GM23338 (cell line): ENCODE measurements at regions not wholly inside any gene's neighbourhood (a gene's known extent, or its start where the extent isn't known, plus 50 kb on each side); places are given as distances from the start of the nearest gene placed in this dataset.

Experiments
- ATAC-seq: fragments of 200-7000 bp; cut with Tn5 transposase; 3 replicates; pipeline ENCODE4 v1.9.1; 2020
- DNase-seq: peaks from one replicate; pipeline ENCODE4 v3.0.0-alpha.2; 2015; ENCODE audit warnings: low spot score
- H2AFZ ChIP-seq: fragments of 200-600 bp; sonication (generic); 2 replicates; pipeline ENCODE4 v1.8.0; 2016; ENCODE audit warnings: antibody characterized with exemption, mild to moderate bottlenecking, moderate library complexity
- H3F3A ChIP-seq: fragments of 200-600 bp; sonication (generic); replicated peaks from 2 replicates; pipeline ENCODE4 v1.8.0; 2017; ENCODE audit warnings: antibody characterized with exemption, mixed run types, low read depth
- H3K27ac ChIP-seq: fragments of 200-600 bp; sonication (generic); 2 replicates; pipeline ENCODE4 v1.6.1; 2016; ENCODE audit warnings: low read depth
- H3K27me3 ChIP-seq: fragments of 200-600 bp; sonication (generic); 2 replicates; pipeline ENCODE4 v1.8.0; 2016; ENCODE audit warnings: mild to moderate bottlenecking, mixed run types, moderate library complexity; ENCODE audit not compliant: insufficient read depth
- H3K36me3 ChIP-seq: fragments of 200-600 bp; sonication (generic); 2 replicates; pipeline ENCODE4 v1.8.0; 2016; ENCODE audit warnings: mild to moderate bottlenecking; ENCODE audit not compliant: insufficient read depth
- H3K4me1 ChIP-seq: fragments of 200-600 bp; sonication (generic); 2 replicates; pipeline ENCODE4 v1.8.0; 2016; ENCODE audit warnings: mild to moderate bottlenecking, moderate library complexity; ENCODE audit not compliant: insufficient read depth
- H3K4me2 ChIP-seq: fragments of 200-600 bp; sonication (generic); 2 replicates; pipeline ENCODE4 v1.7.1; 2017; ENCODE audit warnings: mixed run types
- H3K4me3 ChIP-seq: fragments of 200-600 bp; sonication (generic); 2 replicates; pipeline ENCODE4 v1.6.1; 2016; ENCODE audit warnings: mixed run types
- H3K79me2 ChIP-seq: fragments of 200-600 bp; sonication (generic); replicated peaks from 2 replicates; pipeline ENCODE4 v1.8.0; 2017; ENCODE audit warnings: mild to moderate bottlenecking; ENCODE audit not compliant: insufficient read depth
- H3K9me2 ChIP-seq: fragments of 200-600 bp; sonication (generic); 2 replicates; pipeline ENCODE4 v1.8.0; 2017; ENCODE audit not compliant: insufficient read depth
- H4K20me1 ChIP-seq: fragments of 200-600 bp; sonication (generic); replicated peaks from 2 replicates; pipeline ENCODE4 v1.8.0; 2017; ENCODE audit warnings: mild to moderate bottlenecking; ENCODE audit not compliant: insufficient read depth
- H3K27ac Mint-ChIP-seq: 2 replicates; pipeline ENCODE4 v1.8.0; 2020; ENCODE audit warnings: inconsistent platforms, mild to moderate bottlenecking, moderate library complexity, mixed read lengths
- H3K27me3 Mint-ChIP-seq: 3 replicates; pipeline ENCODE4 v1.8.0; 2022; ENCODE audit warnings: low read depth, mild to moderate bottlenecking, moderate library complexity, mixed read lengths, inconsistent platforms; ENCODE audit not compliant: insufficient read depth, poor library complexity
- H3K36me3 Mint-ChIP-seq: 3 replicates; pipeline ENCODE4 v1.8.0; 2021; ENCODE audit warnings: low read depth, mild to moderate bottlenecking, inconsistent platforms, moderate library complexity, mixed read lengths
- H3K4me1 Mint-ChIP-seq: 3 replicates; pipeline ENCODE4 v1.8.0; 2020; ENCODE audit warnings: mild to moderate bottlenecking, inconsistent platforms, mixed read lengths
- H3K4me3 Mint-ChIP-seq: 3 replicates; pipeline ENCODE4 v1.8.0; 2021; ENCODE audit warnings: moderate library complexity, mild to moderate bottlenecking, inconsistent platforms, mixed read lengths
- H3K9me3 Mint-ChIP-seq: 3 replicates; pipeline ENCODE4 v1.8.0; 2020; ENCODE audit warnings: moderate library complexity, mild to moderate bottlenecking, inconsistent platforms, mixed read lengths
- CREB1 ChIP-seq: fragments of 250-450 bp; sonication (Bioruptor Pico); IDR thresholded peaks from 2 replicates; pipeline ENCODE4 v1.5.0; 2020; ENCODE audit warnings: low read depth, mild to moderate bottlenecking, moderate library complexity
- EZH2 ChIP-seq: fragments of 200-600 bp; sonication (generic); IDR thresholded peaks from one replicate; pipeline ENCODE4 v1.8.0; 2017; ENCODE audit warnings: antibody characterized with exemption, mild to moderate bottlenecking, low read depth; ENCODE audit not compliant: unreplicated experiment
- EZH2phosphoT487 ChIP-seq: fragments of 200-600 bp; sonication (generic); IDR thresholded peaks from one replicate; pipeline ENCODE4 v1.8.1; 2018; ENCODE audit warnings: antibody characterized with exemption; ENCODE audit not compliant: unreplicated experiment
- JUNB ChIP-seq: IDR thresholded peaks from one replicate; pipeline ENCODE4 v1.6.1; 2016; ENCODE audit warnings: antibody characterized with exemption; ENCODE audit not compliant: unreplicated experiment
- NANOG ChIP-seq: IDR thresholded peaks from 2 replicates; pipeline ENCODE4 v1.6.1; 2016; ENCODE audit warnings: antibody characterized with exemption, borderline replicate concordance
- POLR2AphosphoS5 ChIP-seq: IDR thresholded peaks from 2 replicates; pipeline ENCODE4 v1.6.1; 2016; ENCODE audit warnings: antibody characterized with exemption, low read depth
- STAT1 ChIP-seq: IDR thresholded peaks from one replicate; pipeline ENCODE4 v1.6.1; 2016; ENCODE audit warnings: antibody characterized with exemption; ENCODE audit not compliant: unreplicated experiment
- ZNF114 ChIP-seq: fragments of 250-450 bp; sonication (Bioruptor Pico); IDR thresholded peaks from 2 replicates; pipeline ENCODE4 v1.5.0; 2020; ENCODE audit warnings: mild to moderate bottlenecking, moderate library complexity
- ZNF331 ChIP-seq: fragments of 250-450 bp; sonication (Bioruptor Pico); IDR thresholded peaks from 2 replicates; pipeline ENCODE4 v1.5.0; 2020; ENCODE audit warnings: low read depth, mild to moderate bottlenecking, moderate library complexity
- TF ChIP-seq, protein P1 (sequence below), 2 experiments: fragments of 200-600 bp in 1 of 2; sonication (generic) in 1 of 2; conservative IDR thresholded peaks; 2 replicates each; pipeline versions ENCODE4 v1.5.1 to v1.6.1; 2016 to 2017; ENCODE audit warnings: antibody characterized with exemption in 2 of 2, low read depth in 2 of 2, mild to moderate bottlenecking in 2 of 2, moderate library complexity in 1 of 2
- TF ChIP-seq, protein P2 (sequence below): fragments of 250-450 bp; sonication (Bioruptor Pico); IDR thresholded peaks from 2 replicates; pipeline ENCODE4 v1.5.0; 2020; ENCODE audit warnings: mild to moderate bottlenecking, moderate library complexity
- TF ChIP-seq, protein P3 (sequence below): IDR thresholded peaks from 2 replicates; pipeline ENCODE4 v1.6.1; 2016; ENCODE audit warnings: antibody characterized with exemption

DNA sequence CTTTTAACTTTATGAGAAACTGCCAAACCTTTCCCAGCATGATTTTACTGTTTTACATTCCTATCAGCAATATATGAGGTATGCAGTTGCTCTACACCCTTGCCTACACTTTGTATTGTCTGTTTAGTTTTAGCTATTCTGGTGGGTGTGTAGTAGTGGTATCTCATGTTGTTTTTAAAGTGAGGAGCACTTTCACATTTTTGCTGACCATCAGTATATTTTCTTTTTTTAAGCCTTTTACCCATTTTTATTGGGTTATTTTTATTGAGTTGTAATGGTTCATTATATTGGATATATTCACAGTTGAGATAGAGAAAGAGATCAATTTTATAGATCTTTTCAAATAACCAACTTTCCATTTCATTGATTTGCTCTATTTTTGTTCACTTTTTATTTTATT is 102.4 kb downstream of the BARX1 start (continued):
- TF ChIP-seq, protein P1, sequence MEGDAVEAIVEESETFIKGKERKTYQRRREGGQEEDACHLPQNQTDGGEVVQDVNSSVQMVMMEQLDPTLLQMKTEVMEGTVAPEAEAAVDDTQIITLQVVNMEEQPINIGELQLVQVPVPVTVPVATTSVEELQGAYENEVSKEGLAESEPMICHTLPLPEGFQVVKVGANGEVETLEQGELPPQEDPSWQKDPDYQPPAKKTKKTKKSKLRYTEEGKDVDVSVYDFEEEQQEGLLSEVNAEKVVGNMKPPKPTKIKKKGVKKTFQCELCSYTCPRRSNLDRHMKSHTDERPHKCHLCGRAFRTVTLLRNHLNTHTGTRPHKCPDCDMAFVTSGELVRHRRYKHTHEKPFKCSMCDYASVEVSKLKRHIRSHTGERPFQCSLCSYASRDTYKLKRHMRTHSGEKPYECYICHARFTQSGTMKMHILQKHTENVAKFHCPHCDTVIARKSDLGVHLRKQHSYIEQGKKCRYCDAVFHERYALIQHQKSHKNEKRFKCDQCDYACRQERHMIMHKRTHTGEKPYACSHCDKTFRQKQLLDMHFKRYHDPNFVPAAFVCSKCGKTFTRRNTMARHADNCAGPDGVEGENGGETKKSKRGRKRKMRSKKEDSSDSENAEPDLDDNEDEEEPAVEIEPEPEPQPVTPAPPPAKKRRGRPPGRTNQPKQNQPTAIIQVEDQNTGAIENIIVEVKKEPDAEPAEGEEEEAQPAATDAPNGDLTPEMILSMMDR (conservative IDR thresholded peaks at IDR 0.05; ENCODE audit: low read depth in 2 of 2), result no peak
- TF ChIP-seq STAT1, result no peak
- TF ChIP-seq NANOG, result no peak

DNA sequence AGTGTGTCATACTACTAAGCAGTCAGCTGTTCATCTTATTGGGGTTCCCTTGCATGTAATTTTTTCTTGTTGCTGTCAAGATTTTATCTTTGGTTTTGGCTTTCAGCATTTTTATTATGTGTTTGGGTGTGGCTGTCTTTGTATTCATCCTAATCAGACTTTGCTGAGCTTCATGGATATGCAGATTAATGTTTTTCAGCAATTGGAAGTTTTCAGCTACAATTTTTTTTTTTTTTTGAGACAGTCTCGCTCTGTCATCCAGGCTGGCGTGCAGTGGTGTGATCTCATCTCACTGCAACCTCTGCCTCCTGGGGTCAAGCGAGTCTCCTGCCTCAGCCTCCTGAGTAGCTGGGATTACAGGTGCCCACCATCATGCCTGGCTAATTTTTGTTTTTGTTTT is 108.8 kb downstream of the BARX1 start:
- Histone ChIP-seq H3F3A (no peaks in the 10 kb centered on the region), H3K27me3 (no peaks in the 10 kb centered on the region), H3K4me1 (no peaks in the 10 kb centered on the region), H3K79me2 (no peaks in the 10 kb centered on the region), H4K20me1 (no peaks in the 10 kb centered on the region), H3K4me2 (no peak overlapping the region), H3K27ac (no peak overlapping the region), H2AFZ (no peak overlapping the region), H3K36me3 (no peaks in the 10 kb centered on the region), H3K4me3 (no peak overlapping the region), H3K9me2 (no peaks in the 10 kb centered on the region)
- H3K4me3 Mint-ChIP-seq, result no peak overlapping the region
- ATAC-seq (no peak), DNase-seq (no peak)
- no peaks in the 10 kb centered on the region for H3K36me3 Mint-ChIP-seq
- no peaks in the 10 kb centered on the region for H3K4me1 Mint-ChIP-seq
- no peaks in the 10 kb centered on the region for H3K27me3 Mint-ChIP-seq
- no peak overlapping the region for H3K27ac Mint-ChIP-seq
- H3K9me3 Mint-ChIP-seq, result no peaks in the 10 kb centered on the region
- TF ChIP-seq, protein P2, sequence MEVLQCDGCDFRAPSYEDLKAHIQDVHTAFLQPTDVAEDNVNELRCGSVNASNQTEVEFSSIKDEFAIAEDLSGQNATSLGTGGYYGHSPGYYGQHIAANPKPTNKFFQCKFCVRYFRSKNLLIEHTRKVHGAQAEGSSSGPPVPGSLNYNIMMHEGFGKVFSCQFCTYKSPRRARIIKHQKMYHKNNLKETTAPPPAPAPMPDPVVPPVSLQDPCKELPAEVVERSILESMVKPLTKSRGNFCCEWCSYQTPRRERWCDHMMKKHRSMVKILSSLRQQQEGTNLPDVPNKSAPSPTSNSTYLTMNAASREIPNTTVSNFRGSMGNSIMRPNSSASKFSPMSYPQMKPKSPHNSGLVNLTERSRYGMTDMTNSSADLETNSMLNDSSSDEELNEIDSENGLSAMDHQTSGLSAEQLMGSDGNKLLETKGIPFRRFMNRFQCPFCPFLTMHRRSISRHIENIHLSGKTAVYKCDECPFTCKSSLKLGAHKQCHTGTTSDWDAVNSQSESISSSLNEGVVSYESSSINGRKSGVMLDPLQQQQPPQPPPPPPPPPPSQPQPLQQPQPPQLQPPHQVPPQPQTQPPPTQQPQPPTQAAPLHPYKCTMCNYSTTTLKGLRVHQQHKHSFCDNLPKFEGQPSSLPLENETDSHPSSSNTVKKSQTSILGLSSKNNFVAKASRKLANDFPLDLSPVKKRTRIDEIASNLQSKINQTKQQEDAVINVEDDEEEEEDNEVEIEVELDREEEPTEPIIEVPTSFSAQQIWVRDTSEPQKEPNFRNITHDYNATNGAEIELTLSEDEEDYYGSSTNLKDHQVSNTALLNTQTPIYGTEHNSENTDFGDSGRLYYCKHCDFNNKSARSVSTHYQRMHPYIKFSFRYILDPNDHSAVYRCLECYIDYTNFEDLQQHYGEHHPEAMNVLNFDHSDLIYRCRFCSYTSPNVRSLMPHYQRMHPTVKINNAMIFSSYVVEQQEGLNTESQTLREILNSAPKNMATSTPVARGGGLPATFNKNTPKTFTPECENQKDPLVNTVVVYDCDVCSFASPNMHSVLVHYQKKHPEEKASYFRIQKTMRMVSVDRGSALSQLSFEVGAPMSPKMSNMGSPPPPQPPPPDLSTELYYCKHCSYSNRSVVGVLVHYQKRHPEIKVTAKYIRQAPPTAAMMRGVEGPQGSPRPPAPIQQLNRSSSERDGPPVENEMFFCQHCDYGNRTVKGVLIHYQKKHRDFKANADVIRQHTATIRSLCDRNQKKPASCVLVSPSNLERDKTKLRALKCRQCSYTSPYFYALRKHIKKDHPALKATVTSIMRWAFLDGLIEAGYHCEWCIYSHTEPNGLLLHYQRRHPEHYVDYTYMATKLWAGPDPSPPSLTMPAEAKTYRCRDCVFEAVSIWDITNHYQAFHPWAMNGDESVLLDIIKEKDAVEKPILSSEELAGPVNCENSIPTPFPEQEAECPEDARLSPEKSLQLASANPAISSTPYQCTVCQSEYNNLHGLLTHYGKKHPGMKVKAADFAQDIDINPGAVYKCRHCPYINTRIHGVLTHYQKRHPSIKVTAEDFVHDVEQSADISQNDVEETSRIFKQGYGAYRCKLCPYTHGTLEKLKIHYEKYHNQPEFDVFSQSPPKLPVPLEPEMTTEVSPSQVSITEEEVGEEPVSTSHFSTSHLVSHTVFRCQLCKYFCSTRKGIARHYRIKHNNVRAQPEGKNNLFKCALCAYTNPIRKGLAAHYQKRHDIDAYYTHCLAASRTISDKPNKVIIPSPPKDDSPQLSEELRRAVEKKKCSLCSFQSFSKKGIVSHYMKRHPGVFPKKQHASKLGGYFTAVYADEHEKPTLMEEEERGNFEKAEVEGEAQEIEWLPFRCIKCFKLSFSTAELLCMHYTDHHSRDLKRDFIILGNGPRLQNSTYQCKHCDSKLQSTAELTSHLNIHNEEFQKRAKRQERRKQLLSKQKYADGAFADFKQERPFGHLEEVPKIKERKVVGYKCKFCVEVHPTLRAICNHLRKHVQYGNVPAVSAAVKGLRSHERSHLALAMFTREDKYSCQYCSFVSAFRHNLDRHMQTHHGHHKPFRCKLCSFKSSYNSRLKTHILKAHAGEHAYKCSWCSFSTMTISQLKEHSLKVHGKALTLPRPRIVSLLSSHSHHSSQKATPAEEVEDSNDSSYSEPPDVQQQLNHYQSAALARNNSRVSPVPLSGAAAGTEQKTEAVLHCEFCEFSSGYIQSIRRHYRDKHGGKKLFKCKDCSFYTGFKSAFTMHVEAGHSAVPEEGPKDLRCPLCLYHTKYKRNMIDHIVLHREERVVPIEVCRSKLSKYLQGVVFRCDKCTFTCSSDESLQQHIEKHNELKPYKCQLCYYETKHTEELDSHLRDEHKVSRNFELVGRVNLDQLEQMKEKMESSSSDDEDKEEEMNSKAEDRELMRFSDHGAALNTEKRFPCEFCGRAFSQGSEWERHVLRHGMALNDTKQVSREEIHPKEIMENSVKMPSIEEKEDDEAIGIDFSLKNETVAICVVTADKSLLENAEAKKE (CRISPR knock-in tag), result no peak
- TF ChIP-seq, protein P1 (conservative IDR thresholded peaks at IDR 0.05; ENCODE audit: low read depth in 2 of 2), result no peak
- TF ChIP-seq EZH2phosphoT487, result no peak
- no peak for TF ChIP-seq ZNF331 (CRISPR knock-in tag)
- no peak for TF ChIP-seq EZH2
- TF ChIP-seq STAT1, result no peak
- no peak for TF ChIP-seq JUNB
- TF ChIP-seq POLR2AphosphoS5, result no peak
- TF ChIP-seq CREB1 (CRISPR knock-in tag), result no peak
- TF ChIP-seq NANOG, result no peak
- TF ChIP-seq, protein P3, sequence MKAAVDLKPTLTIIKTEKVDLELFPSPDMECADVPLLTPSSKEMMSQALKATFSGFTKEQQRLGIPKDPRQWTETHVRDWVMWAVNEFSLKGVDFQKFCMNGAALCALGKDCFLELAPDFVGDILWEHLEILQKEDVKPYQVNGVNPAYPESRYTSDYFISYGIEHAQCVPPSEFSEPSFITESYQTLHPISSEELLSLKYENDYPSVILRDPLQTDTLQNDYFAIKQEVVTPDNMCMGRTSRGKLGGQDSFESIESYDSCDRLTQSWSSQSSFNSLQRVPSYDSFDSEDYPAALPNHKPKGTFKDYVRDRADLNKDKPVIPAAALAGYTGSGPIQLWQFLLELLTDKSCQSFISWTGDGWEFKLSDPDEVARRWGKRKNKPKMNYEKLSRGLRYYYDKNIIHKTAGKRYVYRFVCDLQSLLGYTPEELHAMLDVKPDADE, result no peak
- TF ChIP-seq ZNF114, result no peak
